Stimulated activated CD4-positive, alpha-beta T cell treated with anti-CD3 and anti-CD28 coated beads, Interleukin-4, amount 100 ng/mL, for 4 hours (primary cell): ENCODE measurements at regions not wholly inside any gene's neighbourhood (a gene's known extent, or its start where the extent isn't known, plus 50 kb on each side); places are given as distances from the start of the nearest gene placed in this dataset.
"Not testable (repeated sequence)": the region's sequence is repeated elsewhere in the genome, so short reads cannot be mapped to it uniquely, and the experiment has no call there.

ENCODE experiments used
- DNase-seq, 2 experiments: peaks; one replicate each; pipeline ENCODE4 v3.0.0-alpha.2; 2020

DNA sequence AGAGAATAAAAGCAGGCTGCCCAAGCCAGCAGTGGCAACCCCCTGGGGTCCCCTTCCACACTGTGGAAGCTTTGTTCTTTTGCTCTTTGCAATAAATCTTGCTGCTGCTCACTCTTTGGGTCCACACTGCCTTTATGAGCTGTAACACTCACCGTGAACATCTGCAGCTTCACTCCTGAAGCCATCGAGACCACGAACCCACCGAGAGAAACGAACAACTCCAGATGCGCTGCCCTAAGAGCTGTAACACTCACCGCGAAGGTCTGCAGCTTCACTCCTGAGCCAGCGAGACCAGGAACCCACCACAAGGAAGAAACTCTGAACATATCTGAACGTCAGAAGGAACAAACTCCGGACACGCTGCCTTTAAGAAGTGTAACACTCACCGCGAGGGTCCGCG is 1252.9 kb downstream of the STIM2 start:
- not testable (repeated sequence) for DNase-seq

DNA sequence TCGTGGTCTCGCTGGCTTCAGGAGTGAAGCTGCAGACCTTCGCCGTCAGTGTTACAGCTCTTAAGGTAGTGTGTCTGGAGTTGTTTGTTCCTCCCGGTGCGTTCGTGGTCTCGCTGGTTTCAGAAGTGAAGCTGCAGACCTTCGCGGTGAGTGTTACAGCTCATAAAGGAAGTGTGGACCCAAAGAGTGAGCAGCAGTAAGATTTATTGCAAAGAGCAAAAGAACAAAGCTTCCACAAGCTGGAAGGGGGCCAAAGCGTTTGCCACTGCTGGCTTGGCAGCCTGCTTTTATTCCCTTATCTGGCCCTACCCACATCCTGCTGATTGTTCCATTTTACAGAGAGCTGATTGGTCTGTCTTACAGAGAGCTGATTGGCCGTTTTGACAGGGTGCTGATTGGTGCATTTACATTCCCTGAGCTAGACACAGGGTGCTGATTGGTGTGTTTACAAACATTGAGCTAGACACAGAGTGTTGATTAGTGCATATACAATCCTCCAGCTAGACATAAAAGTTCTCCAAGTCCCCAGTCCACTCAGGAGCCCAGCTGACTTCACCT is 1256.0 kb downstream of the STIM2 start:
- not testable (repeated sequence) for DNase-seq

GRCh38 chr4:28117084-28117682 is 1256.5 kb downstream of the STIM2 start:
- DNase-seq: no peak

DNA sequence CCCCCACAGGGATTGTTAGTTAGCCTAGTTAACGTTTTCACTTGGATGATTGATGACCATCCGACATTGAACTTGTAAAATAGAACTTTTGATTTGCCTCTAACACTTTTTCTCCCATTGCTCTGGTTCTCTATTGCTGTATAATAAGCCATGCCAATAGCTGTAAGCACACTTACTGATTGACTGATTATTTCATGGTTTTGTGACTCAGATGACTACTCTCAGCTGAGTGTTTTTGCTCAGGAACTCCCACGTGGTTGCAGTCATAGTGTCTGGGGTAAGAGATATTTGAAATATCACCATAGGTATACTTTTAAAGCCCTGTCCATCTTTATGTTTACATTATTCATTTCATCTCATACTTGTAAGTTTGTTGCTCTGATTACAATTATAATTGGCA is 1285.5 kb downstream of the STIM2 start:
- DNase-seq: no peak

DNA sequence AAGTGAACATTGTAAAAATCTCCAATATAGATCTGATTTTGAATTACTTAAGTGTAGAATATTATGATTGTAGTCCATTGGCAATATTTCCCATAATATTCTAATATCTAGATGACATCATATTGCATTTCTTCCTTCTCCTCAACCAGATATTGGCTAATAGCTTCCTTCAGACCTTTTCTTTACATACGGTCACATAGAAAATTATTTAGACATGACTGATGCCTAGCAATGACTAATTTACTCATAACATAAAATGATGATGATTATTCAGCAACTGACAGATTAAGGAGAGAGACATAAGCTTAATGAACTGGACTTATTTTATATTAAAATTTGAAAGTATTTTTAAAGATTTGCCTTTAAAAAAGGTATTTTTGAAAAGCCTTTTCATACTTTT is 1287.6 kb downstream of the STIM2 start:
- no peak for DNase-seq

DNA sequence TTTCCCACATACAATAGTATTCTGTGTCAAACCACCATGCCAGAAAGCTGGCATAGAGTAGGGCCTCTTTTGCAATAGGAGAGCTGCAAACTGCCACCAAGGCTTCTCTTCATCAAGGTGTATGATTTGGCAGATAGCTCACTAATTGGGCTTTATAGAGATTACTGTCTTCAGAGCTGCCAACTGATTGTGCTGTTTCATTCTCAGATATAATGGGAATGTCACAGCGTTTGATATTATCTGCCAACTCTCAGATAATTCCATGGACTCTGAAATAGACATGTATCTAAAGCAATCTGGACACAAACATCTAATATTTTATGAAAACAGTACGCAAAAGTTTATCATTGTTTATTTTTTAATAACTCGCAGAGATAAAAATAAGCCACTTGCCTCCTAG is 1289.1 kb downstream of the STIM2 start:
- no peak for DNase-seq

GRCh38 chr4:28151314-28151713 is 1290.7 kb downstream of the STIM2 start:
- no peak for DNase-seq

DNA sequence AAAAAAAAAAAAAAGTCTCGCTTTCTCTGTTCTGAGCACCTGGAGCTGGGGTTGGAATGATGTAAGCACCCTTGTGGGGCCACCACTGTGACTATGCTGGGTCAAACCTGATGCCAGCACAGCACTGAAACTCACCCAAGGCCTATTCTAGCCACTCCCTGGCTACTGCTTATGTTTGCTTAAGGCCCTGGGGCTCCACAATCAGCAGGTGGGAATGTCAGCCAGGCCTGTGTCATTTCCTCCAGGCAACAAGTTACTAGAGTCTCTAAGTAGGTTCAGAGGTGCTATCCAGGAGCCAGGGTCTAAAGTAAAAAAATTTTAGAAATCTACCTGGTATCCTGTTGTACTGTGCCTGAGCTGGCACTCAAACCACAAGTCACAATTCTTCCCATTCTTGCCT is 1306.8 kb downstream of the STIM2 start:
- DNase-seq: no peak

- no peak for DNase-seq
These were observed 1316.3 kb downstream of the STIM2 start for GRCh38 chr4:28176942-28177341.

- DNase-seq: no peak
These were observed 1317.0 kb downstream of the STIM2 start for GRCh38 chr4:28177641-28178040.

- DNase-seq: no peak
These were observed 1318.5 kb downstream of the STIM2 start for GRCh38 chr4:28179126-28179525.

DNA sequence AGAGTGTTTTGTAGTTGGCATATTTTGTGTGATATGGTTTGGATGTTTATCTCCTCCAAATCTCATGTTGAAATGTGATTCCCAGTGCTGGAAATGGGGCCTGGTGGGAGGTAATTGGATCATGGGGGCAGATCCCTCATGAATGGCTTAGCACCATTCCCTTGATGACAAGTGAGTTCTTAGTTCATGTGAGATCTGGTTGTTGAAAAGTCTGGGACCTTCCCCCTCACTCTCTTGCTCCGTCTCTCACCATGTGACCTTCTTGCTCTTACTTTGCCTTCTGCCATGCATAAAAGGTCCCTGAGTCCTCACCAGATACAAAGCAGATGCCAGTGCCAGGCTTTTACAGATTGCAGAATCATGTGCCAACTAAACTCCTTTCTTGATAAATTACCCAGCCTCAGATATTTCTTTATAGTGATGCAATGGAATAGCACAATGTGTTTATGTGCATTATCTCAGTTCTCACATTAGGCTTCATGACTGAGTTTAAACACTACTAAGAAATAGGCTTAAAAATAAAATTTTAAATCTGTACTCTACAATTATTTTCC is 1348.8 kb downstream of the STIM2 start:
- no peak for DNase-seq

GRCh38 chr4:28211676-28212470 is 1351.2 kb downstream of the STIM2 start:
- no peak for DNase-seq

- no peak for DNase-seq
These were observed 1360.9 kb downstream of the STIM2 start for GRCh38 chr4:28221536-28221935.

DNA sequence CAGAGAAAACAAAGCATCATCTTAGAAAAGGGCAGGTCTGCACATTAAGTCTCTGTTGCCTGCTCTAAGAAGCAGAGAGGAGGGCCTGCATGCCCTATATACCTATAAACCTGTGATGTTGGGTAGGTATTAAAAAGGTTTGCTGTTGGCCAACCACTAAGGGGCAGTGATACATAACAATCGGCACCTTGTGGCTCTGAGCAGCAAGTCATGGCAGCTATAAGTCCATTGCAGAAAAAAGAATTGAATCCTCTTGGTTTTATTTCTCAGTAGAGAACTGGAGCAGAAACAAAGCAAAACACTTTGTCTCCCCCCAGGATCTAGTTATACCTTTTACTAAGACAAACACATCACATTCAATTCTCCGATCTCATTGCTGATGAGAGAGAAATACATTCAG is 1364.4 kb downstream of the STIM2 start:
- DNase-seq: no peak

DNA sequence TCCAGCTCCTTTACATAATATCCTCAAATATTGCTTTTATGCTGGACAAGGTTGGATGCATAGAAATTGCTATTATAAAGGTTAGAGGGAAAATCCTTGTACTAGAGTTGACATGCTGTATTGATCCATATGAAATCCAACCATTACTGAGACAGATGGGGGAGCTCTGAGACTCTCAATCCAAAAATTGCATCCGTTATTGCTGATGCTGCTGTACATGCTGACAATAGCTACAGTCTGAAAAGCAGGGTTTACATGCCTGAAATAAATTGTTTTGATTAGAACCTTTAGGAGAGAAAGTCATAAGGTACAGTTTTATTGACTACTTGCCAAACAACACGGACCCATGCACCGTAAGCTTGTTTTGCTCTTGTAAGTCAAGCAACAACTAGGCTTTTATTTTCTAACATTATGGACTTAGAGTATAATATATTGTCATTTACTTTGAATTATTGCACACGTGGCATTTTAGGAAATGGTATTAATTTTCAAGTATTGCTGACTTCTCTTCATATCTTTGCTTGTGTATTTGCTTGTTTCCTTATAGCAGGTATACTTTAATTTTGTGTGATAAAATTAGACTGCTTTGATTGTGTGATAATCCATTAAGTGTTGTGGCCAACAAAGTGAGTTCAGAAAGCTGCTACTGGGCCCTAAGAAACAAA is 1365.2 kb downstream of the STIM2 start:
- no peak for DNase-seq

DNA sequence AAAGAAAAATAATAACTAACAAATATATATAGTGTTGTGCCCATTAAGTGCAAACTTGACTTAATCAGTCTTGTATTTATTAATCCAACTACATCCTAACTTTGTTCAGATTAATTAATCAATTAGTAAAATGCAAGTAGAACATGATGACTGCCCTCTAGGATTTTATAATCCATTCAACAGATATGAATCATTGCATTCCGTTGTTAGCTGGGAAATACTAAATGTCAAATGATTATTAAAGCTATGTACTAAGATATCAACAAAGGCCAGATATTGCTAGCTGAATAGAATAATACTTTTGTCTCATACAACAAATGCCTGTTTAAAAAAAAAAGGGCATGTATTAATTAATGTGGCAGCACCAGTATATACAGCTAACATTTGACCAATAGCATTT is 1366.3 kb downstream of the STIM2 start:
- no peak for DNase-seq

GRCh38 chr4:28227764-28228163 is 1367.1 kb downstream of the STIM2 start:
- no peak for DNase-seq

DNA sequence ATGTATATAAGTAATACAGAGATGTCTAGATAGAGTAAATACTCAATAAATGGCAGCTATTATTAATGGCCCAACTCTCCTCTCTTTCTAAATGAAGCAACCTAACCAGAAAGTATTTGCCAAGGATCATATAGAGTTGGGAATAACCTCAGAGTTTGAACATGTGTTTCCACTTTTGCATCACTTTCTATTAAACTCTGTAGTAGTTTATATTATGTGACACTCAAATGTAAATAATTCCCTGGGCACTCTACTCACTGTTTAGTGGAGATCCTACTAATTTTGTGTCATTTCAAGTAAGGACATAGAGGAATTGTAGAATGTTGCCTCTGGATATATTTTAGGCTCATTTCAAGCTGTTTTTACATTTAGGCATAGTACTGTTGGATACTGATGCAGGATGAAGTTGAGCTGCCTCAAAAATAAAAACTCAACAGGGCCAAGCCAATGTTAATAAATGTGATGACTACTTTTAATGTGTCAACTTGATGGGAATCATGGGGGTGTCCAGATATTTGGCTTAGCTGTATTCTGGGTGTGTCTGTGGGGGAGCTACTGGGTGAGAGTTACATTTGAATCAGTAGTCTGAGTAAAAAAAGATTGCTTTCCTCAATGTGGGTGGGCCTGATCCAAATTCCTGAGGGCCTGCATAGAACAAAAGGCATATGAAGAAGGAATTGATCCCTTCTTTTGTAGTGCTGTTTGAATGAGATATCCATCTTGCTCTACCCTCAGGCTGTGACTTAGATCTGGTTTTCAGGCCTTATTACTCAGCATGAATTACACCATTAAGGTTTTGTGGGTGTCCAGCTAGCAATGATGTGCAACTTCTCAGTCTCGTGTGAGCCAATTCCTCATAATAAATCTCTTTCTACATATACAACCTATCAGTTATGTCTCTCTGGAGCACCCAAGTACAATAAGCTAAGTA is 1368.2 kb downstream of the STIM2 start:
- no peak for DNase-seq

GRCh38 chr4:28232376-28232775 is 1371.7 kb downstream of the STIM2 start:
- DNase-seq: no peak

DNA sequence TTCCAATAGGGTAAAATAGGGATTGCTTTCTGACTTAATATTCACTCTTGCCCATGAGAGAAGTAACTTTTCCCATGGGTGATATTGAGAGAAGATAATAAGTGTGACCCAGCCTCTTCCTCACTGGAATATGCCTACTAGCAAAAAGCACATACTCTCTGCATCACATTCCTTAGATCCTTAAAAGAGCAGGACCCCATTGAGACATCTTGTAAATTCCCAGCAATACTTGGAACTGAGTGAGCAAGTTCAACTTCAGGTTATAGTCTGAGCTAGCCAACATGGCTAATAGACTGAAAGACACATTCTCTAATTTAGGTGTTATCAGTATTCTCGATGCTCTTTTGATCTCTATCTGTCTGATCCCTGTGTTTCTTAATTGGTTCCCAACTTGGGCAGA is 1372.3 kb downstream of the STIM2 start:
- no peak for DNase-seq

DNA sequence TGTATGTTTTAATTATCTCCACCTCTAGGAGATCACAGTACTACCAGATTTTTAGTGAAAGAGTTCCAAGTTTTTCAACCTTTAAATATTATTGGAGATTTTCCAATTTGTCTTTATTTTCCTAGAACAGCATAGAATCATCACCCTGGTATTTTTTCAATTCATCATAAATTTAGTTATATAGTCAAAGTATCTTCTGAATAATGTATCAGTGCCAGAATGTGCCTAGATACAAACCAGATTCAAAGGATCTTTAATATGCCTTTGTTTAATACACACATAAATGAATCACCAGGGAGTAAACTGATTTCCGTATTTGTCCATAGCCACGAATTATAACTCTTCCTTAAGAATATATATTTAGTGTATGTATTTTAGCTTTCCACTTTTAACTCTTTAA is 1373.1 kb downstream of the STIM2 start:
- no peak for DNase-seq
